CD4-positive, alpha-beta T cell (primary cell): ENCODE measurements at regions not wholly inside any gene's neighbourhood (a gene's known extent, or its start where the extent isn't known, plus 50 kb on each side); places are given as distances from the start of the nearest gene placed in this dataset.

Experiments
- ATAC-seq: fragments of 200-7000 bp; cut with Tn5 transposase; one replicate; pipeline ENCODE4 v1.10.0; 2022; ENCODE audit warnings: mild to moderate bottlenecking; ENCODE audit not compliant: poor library complexity
- CTCF ChIA-PET: fragments of 350-600 bp; sonication (Branson Sonifier 250); formaldehyde crosslinking; loops from one replicate; lab custom pipeline; 2021; ENCODE audit warnings: antibody characterized with exemption, inconsistent platforms; lab: Charles Lee
- POLR2A ChIA-PET: fragments of 350-600 bp; sonication (Branson Sonifier 250); formaldehyde crosslinking; loops from one replicate; lab custom pipeline; 2021; ENCODE audit warnings: antibody characterized with exemption, inconsistent platforms; lab: Charles Lee
- DNase-seq, 14 experiments: peaks; one replicate each; pipeline ENCODE4 v3.0.0-alpha.2; 2013 to 2020; ENCODE audit warnings: mixed read lengths in 2 of 14
- H3K27ac ChIP-seq, 2 donors: one replicate each; pipeline versions ENCODE4 v1.5.1 to v1.7.0; 2013; ENCODE audit warnings: low read length in 2 of 2, low read depth in 1 of 2, mild to moderate bottlenecking in 1 of 2
- H3K27me3 ChIP-seq, 2 experiments: 1 replicate in 1 of 2; 2 replicates in 1 of 2; pipeline versions ENCODE4 v1.6.1 to v1.7.0; 2013; ENCODE audit warnings: low read length in 2 of 2, control low read depth in 1 of 2, mild to moderate bottlenecking in 1 of 2, moderate library complexity in 1 of 2; ENCODE audit not compliant: insufficient read depth in 2 of 2, control insufficient read depth in 1 of 2
- H3K36me3 ChIP-seq: one replicate; pipeline ENCODE4 v1.6.1; 2013; ENCODE audit warnings: low read length, control low read depth; ENCODE audit not compliant: insufficient read depth
- H3K4me1 ChIP-seq: one replicate; pipeline ENCODE4 v1.6.1; 2013; ENCODE audit warnings: low read length, control low read depth; ENCODE audit not compliant: insufficient read depth
- H3K4me3 ChIP-seq: one replicate; pipeline ENCODE4 v1.5.1; 2013; ENCODE audit warnings: mild to moderate bottlenecking, low read length, moderate library complexity
- H3K9me3 ChIP-seq, 2 experiments: 1 replicate in 1 of 2; 2 replicates in 1 of 2; pipeline versions ENCODE4 v1.6.1 to v1.7.0; 2013; ENCODE audit warnings: low read length in 2 of 2, mild to moderate bottlenecking in 2 of 2, control low read depth in 1 of 2, moderate library complexity in 1 of 2; ENCODE audit not compliant: control insufficient read depth in 1 of 2, insufficient read depth in 1 of 2
- H3K27ac Mint-ChIP-seq: one replicate; pipeline ENCODE4 v1.8.0; 2020; ENCODE audit warnings: mixed read lengths
- H3K27me3 Mint-ChIP-seq: one replicate; pipeline ENCODE4 v1.8.0; 2021; ENCODE audit warnings: mixed read lengths
- H3K36me3 Mint-ChIP-seq: one replicate; pipeline ENCODE4 v1.8.0; 2021; ENCODE audit warnings: low read depth, mixed read lengths
- H3K4me1 Mint-ChIP-seq: one replicate; pipeline ENCODE4 v1.8.0; 2021; ENCODE audit warnings: low read depth, mixed read lengths
- H3K4me3 Mint-ChIP-seq: one replicate; pipeline ENCODE4 v1.8.0; 2020; ENCODE audit warnings: mild to moderate bottlenecking, mixed read lengths
- H3K9me3 Mint-ChIP-seq: one replicate; pipeline ENCODE4 v1.8.0; 2020; ENCODE audit warnings: mixed read lengths
- intact Hi-C, 2 experiments: fragments of 100-400 bp; cut with DNase I in 1 of 2; cut with micrococcal nuclease in 1 of 2; formaldehyde crosslinking; loops; one replicate each; pipeline versions ENCODE4 v1.15.1 to v1.9.0; 2023 to 2025; cut with DNase I, micrococcal nuclease
- TF ChIP-seq, protein P1 (sequence below): fragments of 200-600 bp; IDR thresholded peaks from one replicate; pipeline ENCODE4 v1.8.0; 2022; ENCODE audit warnings: antibody characterized with exemption, mild to moderate bottlenecking

DNA sequence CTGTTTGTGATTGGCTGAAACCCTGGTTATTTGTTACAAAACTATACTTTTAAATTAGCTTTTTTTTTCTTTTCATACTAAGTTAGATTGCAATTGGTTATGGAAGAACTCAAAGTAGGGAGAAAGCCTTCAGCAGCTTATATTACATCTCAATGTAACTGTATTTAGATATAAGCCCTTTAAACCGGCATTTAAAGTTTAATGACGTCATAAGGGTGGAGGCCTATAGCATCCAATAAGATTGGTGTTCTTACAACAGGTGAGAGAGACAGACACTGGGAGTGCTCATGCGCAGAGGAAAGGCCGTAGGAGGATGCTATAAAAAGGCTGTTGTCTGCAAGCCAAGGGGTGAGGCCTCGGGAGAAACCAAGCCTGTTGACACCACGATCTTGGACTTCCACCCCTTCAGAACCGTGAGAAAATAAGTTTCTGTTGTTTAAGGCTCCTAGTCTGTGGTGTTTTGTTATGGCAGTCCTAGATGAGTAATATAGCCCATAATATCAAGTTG lies 1198.8 kb upstream of the SPRY2 start:
- Histone ChIP-seq H3K4me1 (no peaks in the 10 kb centered on the region), H3K27me3 (no peaks in the 10 kb centered on the region), H3K27ac (no peak overlapping the region), H3K36me3 (no peaks in the 10 kb centered on the region), H3K9me3 (peaks cover 0 to 4% of the 10 kb centered on the region in 2 experiments), H3K4me3 (no peak overlapping the region)
- intact Hi-C loops = no loop called here
- H3K36me3 Mint-ChIP-seq = no peaks in the 10 kb centered on the region
- no peaks in the 10 kb centered on the region for H3K4me1 Mint-ChIP-seq
- no peaks in the 10 kb centered on the region for H3K27me3 Mint-ChIP-seq
- no peak for DNase-seq
- no peak overlapping the region for H3K4me3 Mint-ChIP-seq
- H3K27ac Mint-ChIP-seq = no peak overlapping the region
- TF ChIP-seq, protein P1, sequence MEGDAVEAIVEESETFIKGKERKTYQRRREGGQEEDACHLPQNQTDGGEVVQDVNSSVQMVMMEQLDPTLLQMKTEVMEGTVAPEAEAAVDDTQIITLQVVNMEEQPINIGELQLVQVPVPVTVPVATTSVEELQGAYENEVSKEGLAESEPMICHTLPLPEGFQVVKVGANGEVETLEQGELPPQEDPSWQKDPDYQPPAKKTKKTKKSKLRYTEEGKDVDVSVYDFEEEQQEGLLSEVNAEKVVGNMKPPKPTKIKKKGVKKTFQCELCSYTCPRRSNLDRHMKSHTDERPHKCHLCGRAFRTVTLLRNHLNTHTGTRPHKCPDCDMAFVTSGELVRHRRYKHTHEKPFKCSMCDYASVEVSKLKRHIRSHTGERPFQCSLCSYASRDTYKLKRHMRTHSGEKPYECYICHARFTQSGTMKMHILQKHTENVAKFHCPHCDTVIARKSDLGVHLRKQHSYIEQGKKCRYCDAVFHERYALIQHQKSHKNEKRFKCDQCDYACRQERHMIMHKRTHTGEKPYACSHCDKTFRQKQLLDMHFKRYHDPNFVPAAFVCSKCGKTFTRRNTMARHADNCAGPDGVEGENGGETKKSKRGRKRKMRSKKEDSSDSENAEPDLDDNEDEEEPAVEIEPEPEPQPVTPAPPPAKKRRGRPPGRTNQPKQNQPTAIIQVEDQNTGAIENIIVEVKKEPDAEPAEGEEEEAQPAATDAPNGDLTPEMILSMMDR = no peak
- H3K9me3 Mint-ChIP-seq = peaks cover 15% of the 10 kb centered on the region
- ATAC-seq = no peak
- ChIA-PET CTCF (no interaction called here), POLR2A (no interaction called here)

DNA sequence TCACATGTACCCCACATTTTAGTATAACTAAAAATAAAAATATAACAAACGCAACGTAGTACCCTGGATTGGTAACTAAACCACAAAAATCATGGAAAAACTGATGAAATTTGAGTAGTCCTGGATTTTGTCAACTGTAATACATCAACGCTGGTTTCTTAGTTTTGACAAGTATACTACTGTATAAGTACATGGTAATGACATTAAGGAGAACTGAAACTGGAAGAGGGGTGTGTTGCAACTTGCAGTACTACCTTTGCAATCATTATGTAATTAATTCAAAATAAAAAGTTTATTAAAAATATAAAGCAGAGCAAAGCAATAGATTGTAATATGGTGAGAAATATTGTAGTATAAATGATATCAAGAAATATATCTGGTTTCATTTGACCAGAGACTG lies 1158.0 kb upstream of the SPRY2 start:
- no peaks in the 10 kb centered on the region for H3K4me1 Mint-ChIP-seq
- peaks cover 0 to 3% of the 10 kb centered on the region in 2 experiments for H3K9me3 ChIP-seq
- H3K4me1 ChIP-seq = no peaks in the 10 kb centered on the region
- no peaks in the 10 kb centered on the region for H3K27me3 ChIP-seq
- H3K36me3 Mint-ChIP-seq = no peaks in the 10 kb centered on the region
- ATAC-seq (no peak), DNase-seq (no peak)
- ChIA-PET POLR2A (no interaction called here), CTCF (no interaction called here)
- intact Hi-C loops = no loop called here
- no peaks in the 10 kb centered on the region for H3K36me3 ChIP-seq
- no peak overlapping the region for H3K4me3 Mint-ChIP-seq
- TF ChIP-seq, protein P1 = no peak
- H3K4me3 ChIP-seq = no peak overlapping the region
- H3K27me3 Mint-ChIP-seq = no peaks in the 10 kb centered on the region
- no peak overlapping the region for H3K27ac ChIP-seq
- peaks cover 11% of the 10 kb centered on the region for H3K9me3 Mint-ChIP-seq
- H3K27ac Mint-ChIP-seq = no peak overlapping the region

DNA sequence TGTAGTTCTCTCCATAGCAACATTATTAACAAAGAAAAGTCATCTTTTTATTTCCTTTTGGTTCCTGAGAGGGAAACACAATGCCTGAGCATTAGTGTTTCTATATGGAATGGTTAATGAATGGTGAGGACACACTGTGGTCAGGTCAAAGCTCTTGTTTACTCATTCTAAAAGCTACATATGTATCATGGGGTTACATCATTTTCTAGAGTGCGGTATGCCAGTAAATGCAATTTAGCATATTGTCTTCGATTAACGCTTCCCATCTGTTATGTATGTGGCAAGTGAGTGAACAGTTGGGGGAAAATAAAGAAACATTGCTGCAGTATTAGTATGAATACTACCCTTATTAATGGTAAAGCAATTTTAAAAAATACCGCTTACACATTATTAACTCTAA lies 1152.2 kb upstream of the SPRY2 start:
- Histone ChIP-seq H3K27ac (no peak overlapping the region), H3K9me3 (peaks cover 0 to 5% of the 10 kb centered on the region in 2 experiments), H3K27me3 (no peaks in the 10 kb centered on the region), H3K36me3 (no peaks in the 10 kb centered on the region), H3K4me3 (no peak overlapping the region), H3K4me1 (no peaks in the 10 kb centered on the region)
- no peak for ATAC-seq
- ChIA-PET POLR2A (no interaction called here), CTCF (no interaction called here)
- no peak overlapping the region for H3K4me3 Mint-ChIP-seq
- H3K27ac Mint-ChIP-seq = no peak overlapping the region
- H3K4me1 Mint-ChIP-seq = no peaks in the 10 kb centered on the region
- H3K27me3 Mint-ChIP-seq = no peaks in the 10 kb centered on the region
- TF ChIP-seq, protein P1 = no peak
- no peaks in the 10 kb centered on the region for H3K36me3 Mint-ChIP-seq
- peaks cover 7% of the 10 kb centered on the region for H3K9me3 Mint-ChIP-seq
- intact Hi-C loops = no loop called here
- DNase-seq = no peak
